T-helper 17 cell (primary cell): ENCODE measurements at regions not wholly inside any gene's neighbourhood (a gene's known extent, or its start where the extent isn't known, plus 50 kb on each side); places are given as distances from the start of the nearest gene placed in this dataset.
"Not testable (repeated sequence)": the region's sequence is repeated elsewhere in the genome, so short reads cannot be mapped to it uniquely, and the experiment has no call there.

Source experiments
- ATAC-seq: fragments of 150-1000 bp; cut with Tn5 transposase; 2 replicates; pipeline ENCODE4 v1.10.0; 2021; ENCODE audit warnings: mild to moderate bottlenecking, moderate library complexity
- DNase-seq, 3 donors: peaks; one replicate each; pipeline versions ENCODE4 v3.0.0 to v3.0.0-alpha.2; 2020 to 2021
- H3K9me3 ChIP-seq: one replicate; pipeline ENCODE4 v1.7.0; 2013; ENCODE audit warnings: low read length, mild to moderate bottlenecking; ENCODE audit not compliant: control insufficient read depth, poor library complexity, severe bottlenecking
- H3K27ac Mint-ChIP-seq: one replicate; pipeline ENCODE4 v1.8.0; 2022; ENCODE audit warnings: mild to moderate bottlenecking, moderate library complexity, mixed read lengths
- H3K27me3 Mint-ChIP-seq: one replicate; pipeline ENCODE4 v1.8.0; 2022; ENCODE audit warnings: mixed read lengths
- H3K36me3 Mint-ChIP-seq: one replicate; pipeline ENCODE4 v1.8.0; 2022; ENCODE audit warnings: low read depth, mixed read lengths
- H3K4me1 Mint-ChIP-seq: one replicate; pipeline ENCODE4 v1.8.0; 2022; ENCODE audit warnings: mild to moderate bottlenecking, mixed read lengths
- H3K4me3 Mint-ChIP-seq: one replicate; pipeline ENCODE4 v1.8.0; 2022; ENCODE audit warnings: mild to moderate bottlenecking, moderate library complexity, mixed read lengths

DNA sequence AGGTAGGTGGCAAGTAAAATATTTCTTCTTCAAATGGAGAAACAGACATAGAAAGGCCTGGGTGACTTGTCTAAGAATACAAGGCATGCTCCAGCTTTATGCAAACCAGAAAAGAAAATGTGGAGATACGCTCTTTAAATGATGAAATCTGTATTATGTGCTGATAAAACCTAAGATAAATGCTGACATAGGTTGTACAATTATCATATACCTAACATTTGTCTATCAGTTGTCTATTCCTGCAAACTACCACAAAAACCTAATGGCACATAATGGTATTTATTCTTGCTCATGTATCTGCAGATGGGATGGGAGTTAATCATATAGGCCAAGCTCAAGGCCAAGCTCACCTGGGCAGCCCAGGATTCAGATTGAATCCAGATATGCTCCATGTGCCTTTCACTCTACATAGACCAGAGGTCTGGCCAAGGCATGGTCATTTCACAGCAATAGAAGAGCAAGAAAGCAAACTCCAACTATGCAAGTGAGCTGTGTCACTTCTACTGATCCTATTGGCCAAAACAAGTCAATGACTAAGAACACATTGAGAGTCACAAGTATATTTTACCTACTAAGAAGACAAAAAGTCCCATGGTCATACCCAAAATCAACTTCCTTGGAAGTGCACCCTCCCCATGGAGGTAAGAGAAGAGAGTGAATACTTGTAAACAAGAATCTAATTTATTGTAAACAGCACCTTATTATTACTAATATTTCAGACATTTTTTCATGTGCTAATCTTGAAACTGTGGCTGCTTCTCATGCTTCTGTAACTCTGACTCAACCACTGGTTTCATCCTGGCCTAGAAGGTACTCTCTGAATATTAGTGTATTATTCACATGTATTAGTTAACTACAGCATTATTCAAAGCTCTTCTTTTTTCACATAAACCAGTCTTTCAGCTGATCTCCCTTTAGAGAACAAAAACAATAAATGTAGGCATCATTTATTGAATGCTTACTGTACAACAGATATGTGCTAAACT lies 270.7 kb upstream of the SOX9 start:
- no peak overlapping the region for H3K4me3 Mint-ChIP-seq
- no peak overlapping the region for H3K27ac Mint-ChIP-seq
- H3K4me1 Mint-ChIP-seq, result no peaks in the 10 kb centered on the region
- ATAC-seq (no peak), DNase-seq (no peak)
- H3K27me3 Mint-ChIP-seq, result no peaks in the 10 kb centered on the region
- no peaks in the 10 kb centered on the region for H3K9me3 ChIP-seq
- H3K36me3 Mint-ChIP-seq, result no peaks in the 10 kb centered on the region

GRCh38 chr17:71850812-71851211 lies 270.0 kb upstream of the SOX9 start:
- Mint-ChIP-seq H3K36me3 (no peaks in the 10 kb centered on the region), H3K27me3 (no peaks in the 10 kb centered on the region), H3K27ac (no peak overlapping the region), H3K4me1 (no peaks in the 10 kb centered on the region), H3K4me3 (no peak overlapping the region)
- ATAC-seq (no peak), DNase-seq (no peak)
- H3K9me3 ChIP-seq, result no peaks in the 10 kb centered on the region

DNA sequence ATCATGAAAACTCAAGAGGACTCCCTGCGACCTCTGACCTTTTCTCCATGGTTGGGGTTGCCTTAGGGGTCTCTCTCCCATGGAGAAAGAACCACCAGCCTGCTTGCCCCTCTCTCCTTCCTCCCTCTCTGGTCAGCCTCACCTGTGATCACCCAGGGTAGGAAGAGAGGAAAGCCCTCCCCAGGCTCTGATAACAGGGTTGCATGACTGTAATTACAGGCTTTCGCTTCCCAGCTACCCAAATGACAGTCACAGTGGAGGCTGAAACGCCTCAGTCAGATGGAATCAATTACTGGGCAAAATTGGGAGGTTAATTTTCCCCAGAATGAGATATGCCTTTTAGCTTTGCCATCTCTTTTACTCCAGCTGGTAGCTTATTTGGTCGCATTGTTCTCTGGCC lies 265.8 kb upstream of the SOX9 start:
- ATAC-seq, result no peak
- H3K9me3 ChIP-seq, result no peaks in the 10 kb centered on the region
- no peak overlapping the region for H3K4me3 Mint-ChIP-seq
- no peak for DNase-seq
- H3K27ac Mint-ChIP-seq, result no peak overlapping the region
- no peaks in the 10 kb centered on the region for H3K36me3 Mint-ChIP-seq
- no peaks in the 10 kb centered on the region for H3K27me3 Mint-ChIP-seq
- H3K4me1 Mint-ChIP-seq, result no peaks in the 10 kb centered on the region

GRCh38 chr17:71864755-71865154 lies 256.1 kb upstream of the SOX9 start:
- Mint-ChIP-seq H3K4me3 (no peak overlapping the region), H3K27ac (no peak overlapping the region), H3K27me3 (no peaks in the 10 kb centered on the region), H3K36me3 (no peaks in the 10 kb centered on the region), H3K4me1 (no peaks in the 10 kb centered on the region)
- no peaks in the 10 kb centered on the region for H3K9me3 ChIP-seq
- no peak for ATAC-seq
- DNase-seq, result no peak

- Mint-ChIP-seq H3K27me3 (no peaks in the 10 kb centered on the region), H3K4me1 (no peaks in the 10 kb centered on the region), H3K36me3 (no peaks in the 10 kb centered on the region), H3K4me3 (no peak overlapping the region), H3K27ac (no peak overlapping the region)
- no peak for ATAC-seq
- no peak for DNase-seq
- H3K9me3 ChIP-seq, result no peaks in the 10 kb centered on the region
Observed at GRCh38 chr17:71866095-71866494, 254.7 kb upstream of the SOX9 start.

GRCh38 chr17:71869293-71869692 lies 251.5 kb upstream of the SOX9 start:
- ATAC-seq (no peak), DNase-seq (no peak)
- Mint-ChIP-seq H3K27me3 (no peaks in the 10 kb centered on the region), H3K4me3 (no peak overlapping the region), H3K36me3 (no peaks in the 10 kb centered on the region), H3K27ac (no peak overlapping the region), H3K4me1 (no peaks in the 10 kb centered on the region)
- H3K9me3 ChIP-seq, result no peaks in the 10 kb centered on the region

GRCh38 chr17:71869841-71870545 lies 250.8 kb upstream of the SOX9 start:
- DNase-seq, result no peak
- ATAC-seq, result no peak
- Mint-ChIP-seq H3K4me1 (no peaks in the 10 kb centered on the region), H3K27me3 (no peaks in the 10 kb centered on the region), H3K36me3 (no peaks in the 10 kb centered on the region), H3K27ac (no peak overlapping the region), H3K4me3 (no peak overlapping the region)
- no peaks in the 10 kb centered on the region for H3K9me3 ChIP-seq

DNA sequence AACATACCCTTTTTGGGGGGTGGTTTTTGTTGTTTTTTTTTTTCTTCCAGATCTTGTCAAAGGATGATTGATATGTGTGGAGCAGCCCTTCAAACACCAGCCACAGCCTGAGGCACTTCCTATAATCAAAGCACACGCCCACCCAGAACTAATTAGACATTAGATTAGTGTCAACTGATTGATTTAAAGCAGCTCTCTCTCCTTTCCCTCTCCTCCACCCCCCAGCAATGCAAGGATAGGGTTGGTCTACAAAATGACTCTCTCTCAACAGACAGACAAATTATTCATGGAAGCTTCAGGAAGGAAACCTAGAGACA lies 250.3 kb upstream of the SOX9 start:
- Mint-ChIP-seq H3K36me3 (no peaks in the 10 kb centered on the region), H3K4me3 (no peak overlapping the region), H3K4me1 (no peaks in the 10 kb centered on the region), H3K27ac (no peak overlapping the region), H3K27me3 (no peaks in the 10 kb centered on the region)
- no peak for ATAC-seq
- no peak for DNase-seq
- no peaks in the 10 kb centered on the region for H3K9me3 ChIP-seq

DNA sequence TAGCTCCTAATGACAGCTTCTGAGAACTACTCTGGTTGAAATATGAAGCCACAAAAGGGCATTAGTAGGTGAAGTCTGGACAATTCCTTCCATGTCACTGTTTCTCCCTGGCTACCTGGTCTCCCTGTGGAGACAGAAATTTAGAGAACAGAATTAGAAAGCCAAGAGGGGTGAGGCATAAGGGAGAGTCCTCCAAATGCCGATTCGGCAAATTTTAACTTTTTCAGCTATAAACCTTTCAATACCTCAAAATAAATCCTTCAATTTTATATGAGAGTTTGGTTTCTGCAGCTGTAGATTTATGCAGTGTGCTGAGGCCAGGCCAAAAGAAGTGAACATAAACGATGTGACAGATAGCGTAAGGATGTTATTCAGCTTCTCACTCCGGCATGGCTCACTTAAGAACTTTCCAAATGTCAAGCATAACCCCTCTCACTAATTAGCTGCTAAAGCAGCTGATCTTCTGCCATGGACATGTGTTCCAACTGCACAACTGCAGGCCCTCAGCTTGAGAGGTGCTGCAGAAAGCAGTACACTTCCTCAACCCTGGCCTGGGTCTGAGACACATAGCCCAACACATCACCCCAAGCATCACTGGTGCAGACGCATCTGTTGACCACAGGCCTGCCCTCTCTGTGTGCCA lies 247.9 kb upstream of the SOX9 start:
- ATAC-seq (no peak), DNase-seq (no peak)
- Mint-ChIP-seq H3K27ac (no peak overlapping the region), H3K4me3 (no peak overlapping the region), H3K36me3 (no peaks in the 10 kb centered on the region), H3K4me1 (no peaks in the 10 kb centered on the region), H3K27me3 (no peaks in the 10 kb centered on the region)
- H3K9me3 ChIP-seq, result no peaks in the 10 kb centered on the region

GRCh38 chr17:71874773-71875172 lies 246.0 kb upstream of the SOX9 start:
- H3K4me1 Mint-ChIP-seq, H3K4me3 Mint-ChIP-seq, H3K27me3 Mint-ChIP-seq, H3K9me3 ChIP-seq, H3K36me3 Mint-ChIP-seq, ATAC-seq, DNase-seq, H3K27ac Mint-ChIP-seq: not testable (repeated sequence)

DNA sequence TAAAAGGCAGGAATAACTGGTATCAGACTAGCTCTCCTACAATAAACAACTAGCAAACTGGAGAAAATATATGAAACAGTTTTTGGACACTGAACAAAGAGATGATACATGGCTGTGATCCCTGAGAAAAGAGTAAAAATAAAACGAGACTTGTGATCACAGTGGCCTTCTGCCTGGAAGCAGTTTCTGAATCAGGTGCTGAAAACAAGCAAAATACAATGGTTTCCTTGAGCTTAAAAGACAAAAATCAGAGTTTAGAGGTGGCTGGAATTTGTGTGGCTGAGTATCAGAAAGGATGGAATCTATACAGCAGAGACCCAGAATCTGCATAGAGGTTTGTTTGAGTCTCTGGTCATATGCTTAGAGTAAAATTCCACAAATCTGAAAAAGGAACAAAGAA lies 242.5 kb upstream of the SOX9 start:
- DNase-seq (no peak), ATAC-seq (no peak)
- no peaks in the 10 kb centered on the region for H3K27me3 Mint-ChIP-seq
- H3K4me3 Mint-ChIP-seq, result no peak overlapping the region
- H3K36me3 Mint-ChIP-seq, result no peaks in the 10 kb centered on the region
- no peaks in the 10 kb centered on the region for H3K9me3 ChIP-seq
- H3K27ac Mint-ChIP-seq, result no peak overlapping the region
- no peaks in the 10 kb centered on the region for H3K4me1 Mint-ChIP-seq

DNA sequence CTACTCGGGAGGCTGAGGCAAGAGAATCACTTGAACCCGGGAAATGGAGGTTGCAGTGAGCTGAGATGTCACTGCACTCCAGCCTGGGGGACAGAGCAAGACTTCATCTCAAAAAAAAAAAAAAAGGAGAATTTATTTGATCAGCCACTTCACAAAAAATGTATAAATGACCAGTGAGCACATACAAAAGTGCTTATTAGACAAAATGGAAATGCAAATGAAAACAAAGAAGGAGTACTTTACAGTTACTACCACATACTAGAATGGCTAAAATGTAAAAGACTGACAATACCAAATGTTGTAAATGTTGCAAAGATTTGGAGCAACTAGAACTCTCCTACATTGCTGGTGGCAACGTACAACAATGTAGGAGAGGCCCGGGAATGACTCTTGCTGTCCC lies 241.8 kb upstream of the SOX9 start:
- no peaks in the 10 kb centered on the region for H3K36me3 Mint-ChIP-seq
- no peak overlapping the region for H3K27ac Mint-ChIP-seq
- H3K4me3 Mint-ChIP-seq, result no peak overlapping the region
- no peaks in the 10 kb centered on the region for H3K9me3 ChIP-seq
- ATAC-seq (no peak), DNase-seq (no peak)
- H3K4me1 Mint-ChIP-seq, result no peaks in the 10 kb centered on the region
- no peaks in the 10 kb centered on the region for H3K27me3 Mint-ChIP-seq

GRCh38 chr17:71881041-71881440 lies 239.8 kb upstream of the SOX9 start:
- ATAC-seq (no peak), DNase-seq (no peak)
- Mint-ChIP-seq H3K4me3 (no peak overlapping the region), H3K36me3 (no peaks in the 10 kb centered on the region), H3K27ac (no peak overlapping the region), H3K4me1 (no peaks in the 10 kb centered on the region), H3K27me3 (no peaks in the 10 kb centered on the region)
- no peaks in the 10 kb centered on the region for H3K9me3 ChIP-seq
